DND-41 (cell line): ENCODE measurements at regions not wholly inside any gene's neighbourhood (a gene's known extent, or its start where the extent isn't known, plus 50 kb on each side); places are given as distances from the start of the nearest gene placed in this dataset.

Experiments
- EZH2 ChIP-seq: IDR thresholded peaks from 3 replicates; pipeline ENCODE4 v1.6.1; 2012; ENCODE audit warnings: borderline replicate concordance, low read depth, mild to moderate bottlenecking, moderate library complexity, low read length, inconsistent platforms; ENCODE audit not compliant: severe bottlenecking
- TF ChIP-seq, protein P1 (sequence below): IDR thresholded peaks from 2 replicates; pipeline ENCODE4 v1.5.1; 2012; ENCODE audit warnings: borderline replicate concordance, low read length, moderate library complexity, mild to moderate bottlenecking; ENCODE audit not compliant: poor library complexity, severe bottlenecking; ENCODE audit errors: extremely low read depth

DNA sequence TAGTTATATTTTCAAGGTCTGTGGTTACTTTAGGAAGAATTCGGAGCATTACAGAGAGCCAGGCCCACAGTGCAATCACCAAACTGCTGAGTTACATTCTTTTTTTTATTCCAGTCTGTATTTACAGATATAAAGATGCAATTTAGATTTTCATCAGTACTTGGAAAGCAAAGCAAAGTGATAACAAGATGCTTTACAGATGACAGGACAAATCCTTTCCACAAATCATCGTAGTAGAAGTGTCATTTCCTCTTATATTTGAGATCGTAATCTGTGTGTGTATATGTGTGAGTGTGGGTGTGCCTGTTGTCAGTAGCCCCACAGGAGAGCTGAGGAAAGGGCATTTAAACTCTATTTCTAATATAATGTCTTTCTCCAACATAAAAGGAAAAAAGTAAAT, 1893.7 kb downstream of the STIM2 start:
- TF ChIP-seq, protein P1, sequence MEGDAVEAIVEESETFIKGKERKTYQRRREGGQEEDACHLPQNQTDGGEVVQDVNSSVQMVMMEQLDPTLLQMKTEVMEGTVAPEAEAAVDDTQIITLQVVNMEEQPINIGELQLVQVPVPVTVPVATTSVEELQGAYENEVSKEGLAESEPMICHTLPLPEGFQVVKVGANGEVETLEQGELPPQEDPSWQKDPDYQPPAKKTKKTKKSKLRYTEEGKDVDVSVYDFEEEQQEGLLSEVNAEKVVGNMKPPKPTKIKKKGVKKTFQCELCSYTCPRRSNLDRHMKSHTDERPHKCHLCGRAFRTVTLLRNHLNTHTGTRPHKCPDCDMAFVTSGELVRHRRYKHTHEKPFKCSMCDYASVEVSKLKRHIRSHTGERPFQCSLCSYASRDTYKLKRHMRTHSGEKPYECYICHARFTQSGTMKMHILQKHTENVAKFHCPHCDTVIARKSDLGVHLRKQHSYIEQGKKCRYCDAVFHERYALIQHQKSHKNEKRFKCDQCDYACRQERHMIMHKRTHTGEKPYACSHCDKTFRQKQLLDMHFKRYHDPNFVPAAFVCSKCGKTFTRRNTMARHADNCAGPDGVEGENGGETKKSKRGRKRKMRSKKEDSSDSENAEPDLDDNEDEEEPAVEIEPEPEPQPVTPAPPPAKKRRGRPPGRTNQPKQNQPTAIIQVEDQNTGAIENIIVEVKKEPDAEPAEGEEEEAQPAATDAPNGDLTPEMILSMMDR: no peak
- TF ChIP-seq EZH2: no peak
